ENCODE measurements at regions not wholly inside any gene's neighbourhood (a gene's known extent, or its start where the extent isn't known, plus 50 kb on each side); places are given as distances from the start of the nearest gene placed in this dataset.

DNA sequence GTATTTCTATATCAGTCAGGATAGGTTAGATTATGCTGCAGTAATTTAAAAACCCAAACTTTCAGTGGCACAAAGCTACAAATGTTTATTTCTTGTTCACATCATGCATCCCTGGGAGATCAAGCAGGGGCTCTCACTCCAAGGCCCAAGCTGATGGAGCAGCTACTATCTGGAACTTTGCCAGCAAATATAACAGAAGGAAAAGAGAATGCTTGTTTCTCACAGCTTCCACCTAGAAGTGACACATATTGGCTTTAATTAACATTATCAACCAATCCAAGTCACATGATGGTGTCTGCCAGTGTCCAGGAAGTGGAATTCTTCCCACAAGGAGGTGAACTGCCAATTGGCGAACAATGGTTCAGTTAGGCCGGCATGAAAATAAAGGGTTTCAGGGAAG, 306.9 kb downstream of the BCL11A start:
- Histone ChIP-seq H3K9me2 (ENCODE audit: insufficient read depth, low read length) (no peaks in the 10 kb centered on the region), H3K27ac (ENCODE audit: low read length) (no peak overlapping the region), H3K9ac (ENCODE audit: low read length) (no peak overlapping the region), H3K79me2 (replicated peaks; ENCODE audit: insufficient read depth, low read length) (no peaks in the 10 kb centered on the region), H3K36me3 (ENCODE audit: insufficient read depth, low read length) (no peaks in the 10 kb centered on the region), H3K9me3 (ENCODE audit: low read length) (no peaks in the 10 kb centered on the region), H3K27me3 (ENCODE audit: insufficient read depth, low read depth, low read length) (no peaks in the 10 kb centered on the region), H3F3A (ENCODE audit: insufficient read depth, low read length, poor library complexity, severe bottlenecking) (no peaks in the 10 kb centered on the region), H2AFZ (ENCODE audit: low read depth, low read length) (no peak overlapping the region), H3K4me2 (ENCODE audit: low read length) (no peak overlapping the region), H4K20me1 (ENCODE audit: insufficient read depth) (no peaks in the 10 kb centered on the region), H3K4me3 (ENCODE audit: low read length) (no peak overlapping the region)
- no peak for TF ChIP-seq MXI1 (conservative IDR thresholded peaks at IDR 0.05; ENCODE audit: poor library complexity, severe bottlenecking)
- no peak for TF ChIP-seq SMC3 (conservative IDR thresholded peaks at IDR 0.05; ENCODE audit: poor library complexity)
- TF ChIP-seq, protein P1, sequence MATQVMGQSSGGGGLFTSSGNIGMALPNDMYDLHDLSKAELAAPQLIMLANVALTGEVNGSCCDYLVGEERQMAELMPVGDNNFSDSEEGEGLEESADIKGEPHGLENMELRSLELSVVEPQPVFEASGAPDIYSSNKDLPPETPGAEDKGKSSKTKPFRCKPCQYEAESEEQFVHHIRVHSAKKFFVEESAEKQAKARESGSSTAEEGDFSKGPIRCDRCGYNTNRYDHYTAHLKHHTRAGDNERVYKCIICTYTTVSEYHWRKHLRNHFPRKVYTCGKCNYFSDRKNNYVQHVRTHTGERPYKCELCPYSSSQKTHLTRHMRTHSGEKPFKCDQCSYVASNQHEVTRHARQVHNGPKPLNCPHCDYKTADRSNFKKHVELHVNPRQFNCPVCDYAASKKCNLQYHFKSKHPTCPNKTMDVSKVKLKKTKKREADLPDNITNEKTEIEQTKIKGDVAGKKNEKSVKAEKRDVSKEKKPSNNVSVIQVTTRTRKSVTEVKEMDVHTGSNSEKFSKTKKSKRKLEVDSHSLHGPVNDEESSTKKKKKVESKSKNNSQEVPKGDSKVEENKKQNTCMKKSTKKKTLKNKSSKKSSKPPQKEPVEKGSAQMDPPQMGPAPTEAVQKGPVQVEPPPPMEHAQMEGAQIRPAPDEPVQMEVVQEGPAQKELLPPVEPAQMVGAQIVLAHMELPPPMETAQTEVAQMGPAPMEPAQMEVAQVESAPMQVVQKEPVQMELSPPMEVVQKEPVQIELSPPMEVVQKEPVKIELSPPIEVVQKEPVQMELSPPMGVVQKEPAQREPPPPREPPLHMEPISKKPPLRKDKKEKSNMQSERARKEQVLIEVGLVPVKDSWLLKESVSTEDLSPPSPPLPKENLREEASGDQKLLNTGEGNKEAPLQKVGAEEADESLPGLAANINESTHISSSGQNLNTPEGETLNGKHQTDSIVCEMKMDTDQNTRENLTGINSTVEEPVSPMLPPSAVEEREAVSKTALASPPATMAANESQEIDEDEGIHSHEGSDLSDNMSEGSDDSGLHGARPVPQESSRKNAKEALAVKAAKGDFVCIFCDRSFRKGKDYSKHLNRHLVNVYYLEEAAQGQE (IDR thresholded peaks at IDR 0.05; ENCODE audit: borderline replicate concordance) = no peak
- no peak for TF ChIP-seq TAF1 (IDR thresholded peaks at IDR 0.05; ENCODE audit: low read depth)
- no peak for TF ChIP-seq POLR2AphosphoS5 (IDR thresholded peaks at IDR 0.05)
- TF ChIP-seq, protein P2, sequence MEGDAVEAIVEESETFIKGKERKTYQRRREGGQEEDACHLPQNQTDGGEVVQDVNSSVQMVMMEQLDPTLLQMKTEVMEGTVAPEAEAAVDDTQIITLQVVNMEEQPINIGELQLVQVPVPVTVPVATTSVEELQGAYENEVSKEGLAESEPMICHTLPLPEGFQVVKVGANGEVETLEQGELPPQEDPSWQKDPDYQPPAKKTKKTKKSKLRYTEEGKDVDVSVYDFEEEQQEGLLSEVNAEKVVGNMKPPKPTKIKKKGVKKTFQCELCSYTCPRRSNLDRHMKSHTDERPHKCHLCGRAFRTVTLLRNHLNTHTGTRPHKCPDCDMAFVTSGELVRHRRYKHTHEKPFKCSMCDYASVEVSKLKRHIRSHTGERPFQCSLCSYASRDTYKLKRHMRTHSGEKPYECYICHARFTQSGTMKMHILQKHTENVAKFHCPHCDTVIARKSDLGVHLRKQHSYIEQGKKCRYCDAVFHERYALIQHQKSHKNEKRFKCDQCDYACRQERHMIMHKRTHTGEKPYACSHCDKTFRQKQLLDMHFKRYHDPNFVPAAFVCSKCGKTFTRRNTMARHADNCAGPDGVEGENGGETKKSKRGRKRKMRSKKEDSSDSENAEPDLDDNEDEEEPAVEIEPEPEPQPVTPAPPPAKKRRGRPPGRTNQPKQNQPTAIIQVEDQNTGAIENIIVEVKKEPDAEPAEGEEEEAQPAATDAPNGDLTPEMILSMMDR (IDR thresholded peaks at IDR 0.05; ENCODE audit: poor library complexity, severe bottlenecking) = no peak
- no peak for TF ChIP-seq RAD21 (conservative IDR thresholded peaks at IDR 0.05)
- TF ChIP-seq EZH2 (IDR thresholded peaks at IDR 0.05; ENCODE audit: borderline replicate concordance, insufficient read depth, low read length, poor library complexity, severe bottlenecking) = no peak
- no peak for TF ChIP-seq EP300 (conservative IDR thresholded peaks at IDR 0.05; ENCODE audit: poor library complexity, severe bottlenecking)

DNA sequence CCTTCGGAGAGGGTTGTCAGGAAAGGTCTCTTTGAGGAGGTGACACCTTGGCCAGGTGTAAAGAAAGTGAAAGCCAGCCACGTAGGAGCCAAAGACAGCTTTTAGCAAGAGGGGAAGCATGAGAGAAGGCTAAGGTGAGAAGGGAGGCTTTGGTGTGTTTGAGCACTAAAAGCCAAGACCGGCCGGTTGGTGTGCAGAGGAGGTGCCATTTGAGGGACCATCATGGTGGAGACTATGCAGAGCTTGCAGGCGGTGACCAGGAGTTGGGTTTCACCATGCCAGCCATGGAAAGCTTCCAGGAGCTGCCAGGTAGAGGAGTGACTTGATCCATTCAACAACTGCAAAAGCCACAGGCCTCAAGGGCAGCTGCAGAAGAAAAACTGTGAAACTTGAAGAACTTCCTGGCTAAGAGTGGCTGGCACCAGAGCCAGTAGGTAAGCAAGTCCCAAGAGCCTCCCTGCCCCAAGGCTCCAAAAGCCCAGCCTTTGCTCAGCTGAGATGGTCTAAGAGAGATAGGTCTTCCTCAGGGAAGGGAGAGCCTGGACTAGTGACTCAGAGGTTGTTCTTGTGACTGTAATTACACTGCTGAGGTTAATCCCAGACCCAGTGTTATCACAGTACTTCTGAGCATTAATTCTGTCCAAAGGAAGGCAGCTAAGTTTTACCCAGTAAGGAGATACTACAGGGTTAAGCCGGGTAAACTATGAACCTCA, 319.0 kb downstream of the BCL11A start:
- Histone ChIP-seq H3K27me3 (ENCODE audit: insufficient read depth, low read depth, low read length) (no peaks in the 10 kb centered on the region), H3F3A (ENCODE audit: insufficient read depth, low read length, poor library complexity, severe bottlenecking) (no peaks in the 10 kb centered on the region), H4K20me1 (ENCODE audit: insufficient read depth) (no peaks in the 10 kb centered on the region), H3K4me2 (ENCODE audit: low read length) (no peak overlapping the region), H3K79me2 (replicated peaks; ENCODE audit: insufficient read depth, low read length) (no peaks in the 10 kb centered on the region), H3K9me3 (ENCODE audit: low read length) (no peaks in the 10 kb centered on the region), H3K27ac (ENCODE audit: low read length) (no peak overlapping the region), H3K9me2 (ENCODE audit: insufficient read depth, low read length) (no peaks in the 10 kb centered on the region), H3K9ac (ENCODE audit: low read length) (no peak overlapping the region), H3K36me3 (ENCODE audit: insufficient read depth, low read length) (no peaks in the 10 kb centered on the region), H3K4me3 (ENCODE audit: low read length) (no peak overlapping the region), H2AFZ (ENCODE audit: low read depth, low read length) (no peak overlapping the region)
- TF ChIP-seq EP300 (conservative IDR thresholded peaks at IDR 0.05; ENCODE audit: poor library complexity, severe bottlenecking) (no peak), TAF1 (IDR thresholded peaks at IDR 0.05; ENCODE audit: low read depth) (no peak), EZH2 (IDR thresholded peaks at IDR 0.05; ENCODE audit: borderline replicate concordance, insufficient read depth, low read length, poor library complexity, severe bottlenecking) (no peak)
